Mesenchymal stem cell (in vitro differentiated cells and primary cell): ENCODE measurements at regions not wholly inside any gene's neighbourhood (a gene's known extent, or its start where the extent isn't known, plus 50 kb on each side); places are given as distances from the start of the nearest gene placed in this dataset.

Experiments used
- DNase-seq: peaks from one replicate; pipeline ENCODE4 v3.0.0-alpha.2; 2013
- H2AFZ ChIP-seq: one replicate; pipeline ENCODE4 v1.6.1; 2013; ENCODE audit warnings: low read depth, mild to moderate bottlenecking, control low read depth, inconsistent platforms, low read length, moderate library complexity
- H2AK5ac ChIP-seq: 2 replicates; pipeline ENCODE4 v1.6.1; 2013; ENCODE audit warnings: low read length, moderate library complexity, mild to moderate bottlenecking, inconsistent platforms; ENCODE audit not compliant: severe bottlenecking
- H2BK120ac ChIP-seq: one replicate; pipeline ENCODE4 v1.6.1; 2013; ENCODE audit warnings: low read depth, mild to moderate bottlenecking, inconsistent platforms, low read length, moderate library complexity
- H2BK12ac ChIP-seq, 2 experiments: one replicate each; pipeline ENCODE4 v1.6.1; 2013; ENCODE audit warnings: inconsistent platforms in 2 of 2, low read length in 2 of 2, mild to moderate bottlenecking in 2 of 2, moderate library complexity in 2 of 2, control low read depth in 1 of 2
- H2BK15ac ChIP-seq: one replicate; pipeline ENCODE4 v1.6.1; 2013; ENCODE audit warnings: mild to moderate bottlenecking, low read depth, inconsistent platforms; ENCODE audit not compliant: poor library complexity, severe bottlenecking
- H2BK5ac ChIP-seq: 2 replicates; pipeline ENCODE4 v1.6.1; 2013; ENCODE audit warnings: low read depth, mild to moderate bottlenecking, low read length, control low read depth, inconsistent platforms; ENCODE audit not compliant: poor library complexity, severe bottlenecking
- H3K14ac ChIP-seq, 2 experiments: one replicate each; pipeline ENCODE4 v1.6.1; 2013; ENCODE audit warnings: inconsistent platforms in 2 of 2, low read length in 2 of 2, control low read depth in 1 of 2, mild to moderate bottlenecking in 1 of 2, moderate library complexity in 1 of 2
- H3K18ac ChIP-seq, 2 experiments: one replicate each; pipeline ENCODE4 v1.6.1; 2013; ENCODE audit warnings: inconsistent platforms in 2 of 2, low read length in 2 of 2, control low read depth in 1 of 2, low read depth in 1 of 2, mild to moderate bottlenecking in 1 of 2
- H3K23ac ChIP-seq, 2 experiments: one replicate each; pipeline ENCODE4 v1.6.1; 2013; ENCODE audit warnings: inconsistent platforms in 2 of 2, low read length in 2 of 2, mild to moderate bottlenecking in 2 of 2, moderate library complexity in 2 of 2, control low read depth in 1 of 2
- H3K27ac ChIP-seq: 2 replicates; pipeline ENCODE4 v1.5.1; 2013; ENCODE audit warnings: mild to moderate bottlenecking, moderate library complexity, low read length, control low read depth, inconsistent platforms; ENCODE audit not compliant: poor library complexity, severe bottlenecking
- H3K27me3 ChIP-seq, 2 experiments: 2 replicates each; pipeline versions ENCODE4 v1.6.1 to v1.7.0; 2013; ENCODE audit warnings: low read length in 2 of 2, mild to moderate bottlenecking in 2 of 2, moderate library complexity in 2 of 2, control low read depth in 1 of 2, inconsistent platforms in 1 of 2; ENCODE audit not compliant: control insufficient read depth in 1 of 2, insufficient read depth in 1 of 2
- H3K36me3 ChIP-seq, 2 experiments: 2 replicates each; pipeline versions ENCODE4 v1.6.1 to v1.7.0; 2013; ENCODE audit warnings: low read length in 2 of 2, control low read depth in 1 of 2, inconsistent platforms in 1 of 2, low read depth in 1 of 2, mild to moderate bottlenecking in 1 of 2; ENCODE audit not compliant: insufficient read depth in 2 of 2, control insufficient read depth in 1 of 2
- H3K4ac ChIP-seq, 2 experiments: one replicate each; pipeline ENCODE4 v1.6.1; 2013; ENCODE audit warnings: inconsistent platforms in 2 of 2, low read length in 2 of 2, mild to moderate bottlenecking in 2 of 2, moderate library complexity in 2 of 2, control low read depth in 1 of 2, low read depth in 1 of 2
- H3K4me1 ChIP-seq: 2 replicates; pipeline ENCODE4 v1.6.1; 2013; ENCODE audit warnings: low read depth, low read length, control low read depth; ENCODE audit not compliant: control insufficient read depth, insufficient read depth
- H3K4me2 ChIP-seq: 2 replicates; pipeline ENCODE4 v1.6.1; 2013; ENCODE audit warnings: low read length, mild to moderate bottlenecking, inconsistent platforms; ENCODE audit not compliant: poor library complexity, severe bottlenecking
- H3K4me3 ChIP-seq, 2 experiments: 2 replicates each; pipeline versions ENCODE4 v1.5.1 to v1.7.0; 2013; ENCODE audit warnings: low read length in 2 of 2, mild to moderate bottlenecking in 2 of 2, control low read depth in 1 of 2, low read depth in 1 of 2; ENCODE audit not compliant: insufficient read depth in 1 of 2
- H3K79me1 ChIP-seq: replicated peaks from 2 replicates; pipeline ENCODE4 v1.6.1; 2013; ENCODE audit warnings: mild to moderate bottlenecking, control low read depth, low read length, inconsistent platforms; ENCODE audit not compliant: poor library complexity, severe bottlenecking
- H3K9ac ChIP-seq: 2 replicates; pipeline ENCODE4 v1.7.0; 2013; ENCODE audit warnings: mild to moderate bottlenecking, low read length, moderate library complexity
- H3K9me3 ChIP-seq: 2 replicates; pipeline ENCODE4 v1.7.0; 2013; ENCODE audit warnings: mild to moderate bottlenecking, low read length; ENCODE audit not compliant: control insufficient read depth
- H4K8ac ChIP-seq: one replicate; pipeline ENCODE4 v1.6.1; 2013; ENCODE audit warnings: inconsistent platforms, mild to moderate bottlenecking, low read length, moderate library complexity
- H4K91ac ChIP-seq: one replicate; pipeline ENCODE4 v1.6.1; 2013; ENCODE audit warnings: mild to moderate bottlenecking, low read length, inconsistent platforms
- WGBS: methylation state at CpG from one replicate; pipeline ENCODE4 v1.1.7; 2013; ENCODE audit warnings: mixed read lengths; 5-methylcytosine and 5-hydroxymethylcytosine counted together

- H4K8ac ChIP-seq, result no peak overlapping the region
- H3K27ac ChIP-seq, result peak overlapping the region; percentile 92
- 12% methylated on average over 6 of the region's 12 CpGs for WGBS
- no peaks in the 10 kb centered on the region for H3K36me3 ChIP-seq
- peak; percentile 81 for DNase-seq
- no peak overlapping the region for H2BK12ac ChIP-seq
- no peak overlapping the region for H3K18ac ChIP-seq
- no peak overlapping the region for H4K91ac ChIP-seq
- no peaks in the 10 kb centered on the region for H3K27me3 ChIP-seq
- no peak overlapping the region for H2AK5ac ChIP-seq
- no peak overlapping the region for H3K23ac ChIP-seq
- no peak overlapping the region for H2BK120ac ChIP-seq
- H3K4me2 ChIP-seq, result peak overlapping the region; percentile 39
- H3K9me3 ChIP-seq, result no peaks in the 10 kb centered on the region
- H3K79me1 ChIP-seq, result no peaks in the 10 kb centered on the region
- H3K4ac ChIP-seq, result no peak overlapping the region
- H3K4me1 ChIP-seq, result no peaks in the 10 kb centered on the region
- peak overlapping the region; percentile 90 for H3K9ac ChIP-seq
- H3K4me3 ChIP-seq, result peak overlapping the region in 1 of 2 experiments; percentile 59
- no peak overlapping the region for H3K14ac ChIP-seq
- no peak overlapping the region for H2AFZ ChIP-seq
- no peak overlapping the region for H2BK5ac ChIP-seq
- H2BK15ac ChIP-seq, result no peak overlapping the region
Measured at GRCh38 chr9:17005056-17005823, 129.6 kb upstream of the CNTLN start.

GRCh38 chr9:17004500-17004899, 130.3 kb upstream of the CNTLN start:
- Histone ChIP-seq H3K27ac (peak overlapping the region; percentile 92), H2AFZ (no peak overlapping the region), H3K79me1 (no peaks in the 10 kb centered on the region), H3K14ac (no peak overlapping the region), H3K27me3 (no peaks in the 10 kb centered on the region), H4K91ac (no peak overlapping the region), H3K4me2 (no peak overlapping the region), H2AK5ac (no peak overlapping the region), H3K23ac (no peak overlapping the region), H2BK12ac (no peak overlapping the region), H3K4me3 (peak overlapping the region in 1 of 2 experiments; percentile 59), H3K4me1 (no peaks in the 10 kb centered on the region), H3K9ac (peak overlapping the region; percentile 90), H3K36me3 (no peaks in the 10 kb centered on the region), H4K8ac (no peak overlapping the region), H2BK15ac (no peak overlapping the region), H3K4ac (no peak overlapping the region), H3K18ac (no peak overlapping the region), H2BK5ac (no peak overlapping the region), H2BK120ac (no peak overlapping the region), H3K9me3 (no peaks in the 10 kb centered on the region)
- peak; percentile 68 for DNase-seq
- 8% methylated on average over 2 of the region's 5 CpGs for WGBS

GRCh38 chr9:17003576-17004240, 131.1 kb upstream of the CNTLN start:
- no peaks in the 10 kb centered on the region for H3K9me3 ChIP-seq
- H3K4ac ChIP-seq, result no peak overlapping the region
- H2AFZ ChIP-seq, result no peak overlapping the region
- H3K36me3 ChIP-seq, result no peaks in the 10 kb centered on the region
- no peak overlapping the region for H2BK5ac ChIP-seq
- peak overlapping the region; percentile 74 for H3K27ac ChIP-seq
- no peak overlapping the region for H2AK5ac ChIP-seq
- no peaks in the 10 kb centered on the region for H3K4me1 ChIP-seq
- no peak overlapping the region for H4K8ac ChIP-seq
- peak overlapping the region; percentile 90 for H3K9ac ChIP-seq
- no peak overlapping the region for H2BK12ac ChIP-seq
- H3K79me1 ChIP-seq, result no peaks in the 10 kb centered on the region
- H3K4me2 ChIP-seq, result no peak overlapping the region
- WGBS, result no CpG with 5 or more reads among the region's 1 CpG
- H3K14ac ChIP-seq, result no peak overlapping the region
- H3K18ac ChIP-seq, result no peak overlapping the region
- H2BK15ac ChIP-seq, result no peak overlapping the region
- no peaks in the 10 kb centered on the region for H3K27me3 ChIP-seq
- H2BK120ac ChIP-seq, result no peak overlapping the region
- peak overlapping the region in 1 of 2 experiments; percentile 59 for H3K4me3 ChIP-seq
- DNase-seq, result peak; percentile 33
- H3K23ac ChIP-seq, result no peak overlapping the region
- no peak overlapping the region for H4K91ac ChIP-seq

GRCh38 chr9:16996901-16997491, 126.5 kb upstream of the BNC2 start:
- Histone ChIP-seq H3K4me1 (no peaks in the 10 kb centered on the region), H3K23ac (no peak overlapping the region), H4K8ac (no peak overlapping the region), H4K91ac (no peak overlapping the region), H3K4me2 (no peak overlapping the region), H3K36me3 (no peaks in the 10 kb centered on the region), H2AFZ (no peak overlapping the region), H3K27ac (no peak overlapping the region), H3K14ac (no peak overlapping the region), H2AK5ac (no peak overlapping the region), H2BK15ac (no peak overlapping the region), H2BK12ac (no peak overlapping the region), H3K27me3 (no peaks in the 10 kb centered on the region), H3K9me3 (peaks cover 30% of the 10 kb centered on the region), H3K79me1 (no peaks in the 10 kb centered on the region), H2BK5ac (no peak overlapping the region), H3K4me3 (no peak overlapping the region), H2BK120ac (no peak overlapping the region), H3K4ac (no peak overlapping the region), H3K18ac (no peak overlapping the region), H3K9ac (no peak overlapping the region)
- WGBS, result 80% methylated on average over 1 of the region's 2 CpGs
- DNase-seq, result no peak
